ENCODE measurements at regions not wholly inside any gene's neighbourhood (a gene's known extent, or its start where the extent isn't known, plus 50 kb on each side); places are given as distances from the start of the nearest gene placed in this dataset.

DNA sequence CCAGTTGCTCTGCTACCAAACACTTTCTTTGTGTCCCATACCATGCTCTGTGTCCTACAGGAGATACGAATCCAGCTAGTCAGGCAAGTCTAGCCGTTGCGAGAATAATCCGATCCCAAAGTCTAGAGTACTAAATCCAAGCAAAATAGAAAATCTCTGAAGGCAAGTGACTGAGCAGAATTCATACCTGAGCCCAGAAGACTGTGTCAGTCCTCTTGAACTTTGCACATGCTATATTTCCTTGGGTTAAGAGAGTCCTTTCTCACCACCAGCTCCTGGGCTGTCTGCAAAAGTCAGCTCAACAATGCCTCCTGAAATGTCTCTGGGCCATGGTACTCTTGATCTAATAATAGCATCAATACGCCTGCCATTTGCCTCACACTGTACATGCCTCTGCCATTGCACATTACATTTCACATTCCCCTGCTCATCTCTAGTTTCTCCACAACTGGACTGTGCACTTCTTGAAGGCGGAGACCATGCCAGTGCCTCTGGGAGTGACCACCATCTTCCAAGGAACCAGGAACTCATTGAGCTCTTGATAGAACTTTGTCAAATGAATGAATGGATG is 265.8 kb upstream of the ID2 start:
- intact Hi-C loops (cut with micrococcal nuclease): no loop called here

- intact Hi-C loops (cut with micrococcal nuclease): no loop called here
These were observed 264.7 kb upstream of the ID2 start for GRCh38 chr2:8416849-8417832.

- intact Hi-C loops (cut with micrococcal nuclease): no loop called here
These were observed 263.1 kb upstream of the ID2 start for GRCh38 chr2:8418721-8419120.

- intact Hi-C loops (cut with micrococcal nuclease): no loop called here
These were observed 260.0 kb upstream of the ID2 start for GRCh38 chr2:8421658-8422449.

DNA sequence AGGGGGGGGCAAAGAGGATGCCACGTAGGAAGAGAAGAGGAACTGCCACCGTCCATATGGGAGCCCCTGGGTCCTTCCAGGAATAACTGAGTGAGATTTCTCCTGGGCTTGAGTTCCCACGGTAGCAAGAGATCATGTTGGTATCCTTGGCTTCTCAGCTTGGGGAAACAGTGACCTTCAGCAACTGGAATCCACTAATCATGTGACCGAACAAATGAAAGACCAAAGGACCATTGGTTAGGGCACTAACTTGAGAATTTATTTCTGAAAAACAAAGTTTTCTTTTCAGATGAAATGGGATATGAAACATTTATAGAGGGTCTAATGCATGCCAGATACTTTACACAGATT is 259.4 kb upstream of the ID2 start:
- intact Hi-C loops (cut with micrococcal nuclease): no loop called here

DNA sequence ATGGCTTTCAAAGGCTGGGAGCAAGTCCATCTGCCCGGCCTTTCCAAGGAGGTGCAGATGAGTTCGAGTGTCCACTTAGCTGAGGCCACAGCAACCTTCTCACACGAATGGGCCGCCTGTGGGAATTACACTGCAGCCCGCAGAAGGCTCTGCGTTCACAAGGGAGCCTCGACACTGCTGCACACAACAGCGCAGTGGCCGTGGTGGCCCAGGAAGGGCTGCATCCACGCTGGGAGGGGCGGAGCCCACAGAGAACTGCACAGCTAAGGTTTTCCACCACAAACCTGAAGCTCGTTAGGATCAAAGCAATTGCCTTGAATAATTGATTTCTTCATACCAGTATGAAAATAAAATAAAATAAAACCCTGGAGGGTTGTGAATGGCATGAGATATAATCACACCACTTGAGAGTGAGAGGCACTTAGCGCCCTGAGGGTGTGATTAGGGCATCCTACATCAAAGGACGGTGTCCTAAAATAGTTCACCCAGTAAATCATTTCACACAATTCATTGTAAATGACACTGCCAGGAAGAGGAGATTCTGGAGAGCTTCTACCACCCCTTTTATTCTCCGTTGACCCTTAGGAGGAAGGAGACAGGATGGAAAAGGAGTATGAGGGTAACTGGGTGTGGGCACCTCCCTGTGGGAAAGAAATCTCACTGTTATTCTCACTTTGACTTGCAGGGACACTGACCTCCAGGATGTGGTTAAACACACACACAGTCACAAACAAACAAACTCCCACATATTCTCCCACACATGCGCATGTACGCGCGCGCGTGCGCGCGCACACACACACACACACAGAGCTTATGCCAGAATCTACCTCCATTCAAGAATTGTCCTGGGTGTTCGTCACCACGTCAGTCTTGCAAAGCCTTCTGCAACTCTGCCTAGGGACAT is 256.6 kb upstream of the ID2 start:
- intact Hi-C loops (cut with micrococcal nuclease): loop anchor here (2.0 kb wide), 1 partner anchor 16 kb away; no protein-coding TSS in a partner anchor

GRCh38 chr2:8426550-8426949 is 255.3 kb upstream of the ID2 start:
- intact Hi-C loops (cut with micrococcal nuclease): no loop called here

DNA sequence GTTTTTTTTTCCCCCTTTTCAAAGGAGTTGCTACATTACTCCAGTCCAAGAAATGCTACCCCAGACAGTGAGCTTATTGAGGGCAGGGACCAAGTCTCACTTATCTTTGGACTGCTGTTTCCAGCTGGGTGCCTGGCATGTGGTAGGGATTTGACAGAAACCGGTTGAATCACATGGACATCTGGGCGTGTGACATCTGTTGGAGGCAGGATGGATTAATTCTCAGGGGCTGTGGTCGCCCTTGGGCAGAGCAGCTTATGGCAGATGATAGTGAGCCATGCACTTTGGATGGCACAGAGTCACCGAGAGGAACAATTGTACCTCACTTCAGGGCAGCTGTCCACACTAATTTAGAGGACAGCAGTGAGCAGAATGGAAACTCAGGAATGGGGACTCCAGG is 254.6 kb upstream of the ID2 start:
- intact Hi-C loops (cut with micrococcal nuclease): no loop called here

GRCh38 chr2:8430628-8431027 is 251.2 kb upstream of the ID2 start:
- intact Hi-C loops (cut with micrococcal nuclease): no loop called here

GRCh38 chr2:8431446-8432125 is 250.3 kb upstream of the ID2 start:
- intact Hi-C loops (cut with micrococcal nuclease): loop anchor here (2.0 kb wide), 1 partner anchor 129 kb away; no protein-coding TSS in a partner anchor

DNA sequence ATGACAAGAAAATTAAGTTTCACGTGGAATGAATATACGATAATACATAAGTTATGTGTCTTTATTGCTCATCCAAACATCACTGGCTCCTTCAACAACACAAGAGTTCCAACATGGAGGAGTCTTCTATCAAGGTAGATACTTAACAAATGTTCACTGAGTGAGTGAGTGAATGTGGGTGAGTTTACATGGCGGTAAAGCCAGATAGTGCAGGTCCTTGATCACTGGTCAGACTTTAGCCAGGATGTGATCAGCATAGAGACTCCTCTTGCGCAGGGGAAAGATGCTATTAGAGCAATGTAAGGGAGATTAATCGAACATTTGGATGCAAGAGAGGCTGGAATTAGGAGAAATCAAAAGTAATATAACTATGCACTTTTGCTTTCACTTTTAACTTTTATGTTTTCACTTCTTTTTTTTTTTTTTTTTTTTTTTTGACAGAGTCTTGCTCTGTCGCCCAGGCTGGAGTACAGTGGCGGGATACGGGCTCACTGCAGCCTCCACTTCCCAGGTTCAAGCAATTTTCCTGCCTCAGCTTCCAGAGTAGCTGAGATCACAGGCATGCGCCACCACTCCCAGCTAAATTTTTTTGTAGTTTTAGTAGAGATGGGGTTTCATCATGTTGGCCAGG is 249.0 kb upstream of the ID2 start:
- intact Hi-C loops (cut with micrococcal nuclease): loop anchor here (1.0 to 2.0 kb wide), 3 partner anchors 23 to 130 kb away; no protein-coding TSS in a partner anchor

GRCh38 chr2:8433390-8433789 is 248.5 kb upstream of the ID2 start:
- intact Hi-C loops (cut with micrococcal nuclease): loop anchor here (1.0 to 2.0 kb wide), 3 partner anchors 23 to 131 kb away; no protein-coding TSS in a partner anchor

GRCh38 chr2:8435608-8436007 is 246.2 kb upstream of the ID2 start:
- intact Hi-C loops (cut with micrococcal nuclease): no loop called here

DNA sequence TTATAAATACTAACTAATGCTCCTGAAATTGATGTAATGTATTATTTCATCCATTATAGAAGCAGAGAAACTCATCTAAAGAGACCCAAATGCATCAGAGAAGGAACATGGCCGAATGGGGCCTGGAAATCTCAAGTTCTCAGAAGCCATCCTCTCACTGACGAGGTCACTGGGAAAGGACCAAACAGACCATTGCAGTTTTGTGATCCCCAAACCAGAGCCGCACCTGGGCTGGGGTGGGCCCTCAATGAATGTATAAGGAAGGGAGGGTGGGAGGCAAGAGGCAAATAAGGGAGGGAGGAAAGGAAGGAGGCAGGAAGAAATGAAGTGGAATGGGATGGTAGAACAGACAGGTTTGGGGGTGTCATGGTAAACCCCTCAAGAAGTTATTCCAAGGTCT is 245.3 kb upstream of the ID2 start:
- intact Hi-C loops (cut with micrococcal nuclease): no loop called here

- intact Hi-C loops (cut with micrococcal nuclease): no loop called here
These were observed 244.5 kb upstream of the ID2 start for GRCh38 chr2:8437228-8437948.

GRCh38 chr2:8437949-8438400 is 243.9 kb upstream of the ID2 start:
- intact Hi-C loops (cut with micrococcal nuclease): no loop called here

DNA sequence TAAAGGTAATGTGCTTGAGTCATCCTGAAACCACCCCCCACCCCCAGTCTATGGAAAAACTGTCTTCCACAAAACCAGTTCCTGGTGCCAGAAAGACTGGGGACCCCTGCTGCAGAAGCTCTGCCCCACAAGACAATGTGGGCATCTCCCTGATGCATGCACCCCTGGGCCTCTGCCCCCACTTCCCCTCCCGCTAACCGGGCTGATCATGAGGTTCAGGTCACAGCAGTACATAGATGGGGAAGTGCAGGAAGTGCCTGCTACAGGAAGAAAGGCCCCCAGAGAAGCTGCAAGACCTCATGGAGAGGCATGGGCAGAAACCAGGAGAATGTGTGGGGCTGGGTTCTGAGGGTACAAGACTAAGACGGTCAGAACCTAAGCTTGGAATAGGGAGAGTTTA is 243.4 kb upstream of the ID2 start:
- intact Hi-C loops (cut with micrococcal nuclease): no loop called here

GRCh38 chr2:8438996-8439395 is 242.9 kb upstream of the ID2 start:
- intact Hi-C loops (cut with micrococcal nuclease): no loop called here

Measured in T-helper 1 cell treated with Interleukin-12 subunit alpha and Interleukin-12 subunit beta and Interleukin-4 antibody, amounts not matched to agents 30 ng/mL and 1 ng/mL, for 36 hours (primary cell).